HepG2 (cell line): ENCODE measurements at regions not wholly inside any gene's neighbourhood (a gene's known extent, or its start where the extent isn't known, plus 50 kb on each side); places are given as distances from the start of the nearest gene placed in this dataset.

Source experiments
- ATAC-seq: fragments of 200-7000 bp; cut with Tn5 transposase; 3 replicates; pipeline ENCODE4 v1.9.1; 2020; ENCODE audit warnings: mild to moderate bottlenecking, moderate library complexity
- BruUV-seq: library from RNA; stranded (reverse); fragments of 400-500 nt; replicated peaks from 2 replicates; lab custom pipeline; 2021; lab: Mats Ljungman, UMichigan
- CTCF ChIA-PET: fragments of 300-600 bp; formaldehyde crosslinking; extraction: SDS; loops from one replicate; lab custom pipeline; 2021; ENCODE audit warnings: low total read pairs, inconsistent platforms, low intra/inter-chr PET ratio; lab: Yijun Ruan, JAX
- POLR2A ChIA-PET: fragments of 350-600 bp; sonication (Branson Sonifier 250); formaldehyde crosslinking; loops from one replicate; lab custom pipeline; 2020; ENCODE audit warnings: antibody characterized with exemption, inconsistent platforms; lab: Yijun Ruan, JAX
- DNase-seq: peaks from one replicate; pipeline ENCODE4 v3.0.0-alpha.2; 2015; ENCODE audit warnings: low spot score
- FAIRE-seq: peaks from 3 replicates; lab custom pipeline; 2011; peaks lifted over from hg19 to GRCh38; lab: Jason Lieb, UNC
- H2AFZ ChIP-seq: one replicate; pipeline ENCODE4 v1.6.1; 2011; ENCODE audit warnings: low read length, inconsistent platforms
- H3K27ac ChIP-seq: fragments of 300-600 bp; 3 replicates; pipeline ENCODE4 v1.8.0; 2011; ENCODE audit warnings: mixed run types, mild to moderate bottlenecking, mixed read lengths, low read length, inconsistent platforms; ENCODE audit not compliant: insufficient read depth; ENCODE audit errors: extremely low read length
- H3K27me3 ChIP-seq, 2 experiments: fragments of 200-600 bp in 1 of 2; 2 replicates in 1 of 2; 3 replicates in 1 of 2; pipeline versions ENCODE4 v1.6.0 to v1.8.0; 2011; ENCODE audit warnings: low read length in 2 of 2, mild to moderate bottlenecking in 2 of 2, moderate library complexity in 2 of 2, inconsistent platforms in 1 of 2; ENCODE audit not compliant: insufficient read depth in 2 of 2, control insufficient read depth in 1 of 2
- H3K36me3 ChIP-seq, 2 experiments: fragments of 200-600 bp in 1 of 2; replicated peaks in 1 of 2; 2 replicates in 1 of 2; 3 replicates in 1 of 2; pipeline versions ENCODE4 v1.5.1 to v1.8.0; 2011; ENCODE audit warnings: low read length in 2 of 2, inconsistent platforms in 1 of 2; ENCODE audit not compliant: insufficient read depth in 2 of 2, control insufficient read depth in 1 of 2
- H3K4me1 ChIP-seq: 2 replicates; pipeline ENCODE4 v1.5.1; 2012; ENCODE audit warnings: low read length, inconsistent platforms; ENCODE audit not compliant: insufficient read depth
- H3K4me2 ChIP-seq: 2 replicates; pipeline ENCODE4 v1.6.0; 2011; ENCODE audit warnings: low read depth, low read length, inconsistent platforms
- H3K4me3 ChIP-seq, 3 experiments: fragments of 200-600 bp in 1 of 3; sonication (generic), shearing (Covaris generic) in 1 of 3; replicated peaks in 1 of 3; 2 replicates each; pipeline ENCODE4 v1.5.1; 2011 to 2016; ENCODE audit warnings: low read length in 3 of 3, inconsistent platforms in 2 of 3, low read depth in 2 of 3, mild to moderate bottlenecking in 2 of 3, control low read depth in 1 of 3, mixed read lengths in 1 of 3; ENCODE audit not compliant: insufficient read depth in 1 of 3
- H3K79me2 ChIP-seq: one replicate; pipeline ENCODE4 v1.6.1; 2011; ENCODE audit warnings: low read length, inconsistent platforms; ENCODE audit not compliant: insufficient read depth
- H3K9ac ChIP-seq: 2 replicates; pipeline ENCODE4 v1.6.0; 2011; ENCODE audit warnings: mild to moderate bottlenecking, low read depth, low read length, inconsistent platforms; ENCODE audit not compliant: insufficient read depth
- H3K9me3 ChIP-seq: 2 replicates; pipeline ENCODE4 v1.5.1; 2012; ENCODE audit warnings: mild to moderate bottlenecking, low read length
- H4K20me1 ChIP-seq: 2 replicates; pipeline ENCODE4 v1.6.0; 2011; ENCODE audit warnings: inconsistent platforms, mild to moderate bottlenecking, low read length, moderate library complexity; ENCODE audit not compliant: insufficient read depth
- TOPORS ChIP-seq: sonication (generic); formaldehyde crosslinking; IDR thresholded peaks from 2 replicates; pipeline ENCODE4 v1.8.0; 2023; ENCODE audit warnings: mild to moderate bottlenecking, missing genetic modification reagents
- ZFP62 ChIP-seq: sonication (generic); formaldehyde crosslinking; IDR thresholded peaks from 2 replicates; pipeline ENCODE4 v1.4.0; 2020; ENCODE audit warnings: missing genetic modification reagents
- WGBS: methylation state at CpG from one replicate; pipeline ENCODE4 v1.1.6; 2017; ENCODE audit warnings: low lambda C conversion rate; 5-methylcytosine and 5-hydroxymethylcytosine counted together
- in situ Hi-C: cut with HindIII; loops from 2 replicates; pipeline ENCODE4 v1.10.0; 2017; ENCODE audit warnings: low pct_unique_long_range_greater_than_20kb; ENCODE audit not compliant: extremely low pct_ligation_motif_present
- intact Hi-C: fragments of 100-400 bp; cut with micrococcal nuclease; formaldehyde crosslinking; loops from one replicate; pipeline ENCODE4 v1.10.0; 2022; ENCODE audit not compliant: unreplicated experiment
- TF ChIP-seq, protein P1 (sequence below), 2 experiments: sonication (generic) in 1 of 2; formaldehyde crosslinking in 1 of 2; IDR thresholded peaks; 2 replicates each; pipeline versions ENCODE4 v1.5.1 to v1.6.1; 2011 to 2020; ENCODE audit warnings: borderline replicate concordance in 1 of 2, low read depth in 1 of 2, low read length in 1 of 2, mild to moderate bottlenecking in 1 of 2, missing genetic modification reagents in 1 of 2, moderate library complexity in 1 of 2
- TF ChIP-seq, protein P2 (sequence below): sonication (generic); formaldehyde crosslinking; IDR thresholded peaks from 2 replicates; pipeline ENCODE4 v1.4.0; 2020; ENCODE audit warnings: missing genetic modification reagents, borderline replicate concordance
- TF ChIP-seq, protein P3 (sequence below): sonication (generic); IDR thresholded peaks from 2 replicates; pipeline ENCODE4 v1.6.1; 2016; ENCODE audit warnings: low read depth, borderline replicate concordance

DNA sequence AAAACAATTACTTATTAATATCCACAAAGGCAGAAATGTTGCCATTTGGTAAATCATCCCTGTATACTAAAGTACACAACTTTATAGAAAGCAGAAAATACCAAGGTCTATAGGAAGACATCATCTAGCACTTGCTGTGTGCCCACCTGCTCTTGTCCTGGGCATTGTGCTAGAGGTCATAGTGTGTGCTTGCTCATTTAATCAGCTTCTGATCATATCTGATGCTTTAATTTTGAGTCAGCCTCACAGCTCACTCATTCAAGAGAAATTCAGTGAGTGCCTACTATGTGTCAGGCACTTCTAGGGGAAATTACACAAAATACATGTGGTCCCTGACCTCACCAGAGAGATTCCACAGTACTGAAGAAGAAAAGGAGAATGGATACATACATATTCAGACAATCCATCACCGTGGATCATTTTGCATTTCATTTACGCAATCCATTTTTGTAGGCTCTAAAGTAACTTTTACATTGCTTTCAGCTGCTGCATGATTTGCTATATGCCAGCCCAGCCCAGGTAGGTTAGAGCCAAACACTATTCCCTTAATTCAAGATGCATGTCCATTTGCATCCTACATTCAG lies 167.9 kb upstream of the MCHR2 start:
- Histone ChIP-seq H3K79me2 (no peaks in the 10 kb centered on the region), H3K9ac (no peak overlapping the region)
- CTCF ChIA-PET: no interaction called here
- TF ChIP-seq, protein P1, sequence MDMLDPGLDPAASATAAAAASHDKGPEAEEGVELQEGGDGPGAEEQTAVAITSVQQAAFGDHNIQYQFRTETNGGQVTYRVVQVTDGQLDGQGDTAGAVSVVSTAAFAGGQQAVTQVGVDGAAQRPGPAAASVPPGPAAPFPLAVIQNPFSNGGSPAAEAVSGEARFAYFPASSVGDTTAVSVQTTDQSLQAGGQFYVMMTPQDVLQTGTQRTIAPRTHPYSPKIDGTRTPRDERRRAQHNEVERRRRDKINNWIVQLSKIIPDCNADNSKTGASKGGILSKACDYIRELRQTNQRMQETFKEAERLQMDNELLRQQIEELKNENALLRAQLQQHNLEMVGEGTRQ (IDR thresholded peaks at IDR 0.05; ENCODE audit: low read depth, low read length): no peak
- TF ChIP-seq, protein P1 (CRISPR knock-in tag; IDR thresholded peaks at IDR 0.05; ENCODE audit: borderline replicate concordance): no peak
- TF ChIP-seq TOPORS (CRISPR knock-in tag) (no peak), ZFP62 (CRISPR knock-in tag) (no peak)
- TF ChIP-seq, protein P2, sequence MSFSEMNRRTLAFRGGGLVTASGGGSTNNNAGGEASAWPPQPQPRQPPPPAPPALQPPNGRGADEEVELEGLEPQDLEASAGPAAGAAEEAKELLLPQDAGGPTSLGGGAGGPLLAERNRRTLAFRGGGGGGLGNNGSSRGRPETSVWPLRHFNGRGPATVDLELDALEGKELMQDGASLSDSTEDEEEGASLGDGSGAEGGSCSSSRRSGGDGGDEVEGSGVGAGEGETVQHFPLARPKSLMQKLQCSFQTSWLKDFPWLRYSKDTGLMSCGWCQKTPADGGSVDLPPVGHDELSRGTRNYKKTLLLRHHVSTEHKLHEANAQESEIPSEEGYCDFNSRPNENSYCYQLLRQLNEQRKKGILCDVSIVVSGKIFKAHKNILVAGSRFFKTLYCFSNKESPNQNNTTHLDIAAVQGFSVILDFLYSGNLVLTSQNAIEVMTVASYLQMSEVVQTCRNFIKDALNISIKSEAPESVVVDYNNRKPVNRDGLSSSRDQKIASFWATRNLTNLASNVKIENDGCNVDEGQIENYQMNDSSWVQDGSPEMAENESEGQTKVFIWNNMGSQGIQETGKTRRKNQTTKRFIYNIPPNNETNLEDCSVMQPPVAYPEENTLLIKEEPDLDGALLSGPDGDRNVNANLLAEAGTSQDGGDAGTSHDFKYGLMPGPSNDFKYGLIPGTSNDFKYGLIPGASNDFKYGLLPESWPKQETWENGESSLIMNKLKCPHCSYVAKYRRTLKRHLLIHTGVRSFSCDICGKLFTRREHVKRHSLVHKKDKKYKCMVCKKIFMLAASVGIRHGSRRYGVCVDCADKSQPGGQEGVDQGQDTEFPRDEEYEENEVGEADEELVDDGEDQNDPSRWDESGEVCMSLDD: no peak
- TF ChIP-seq, protein P3, sequence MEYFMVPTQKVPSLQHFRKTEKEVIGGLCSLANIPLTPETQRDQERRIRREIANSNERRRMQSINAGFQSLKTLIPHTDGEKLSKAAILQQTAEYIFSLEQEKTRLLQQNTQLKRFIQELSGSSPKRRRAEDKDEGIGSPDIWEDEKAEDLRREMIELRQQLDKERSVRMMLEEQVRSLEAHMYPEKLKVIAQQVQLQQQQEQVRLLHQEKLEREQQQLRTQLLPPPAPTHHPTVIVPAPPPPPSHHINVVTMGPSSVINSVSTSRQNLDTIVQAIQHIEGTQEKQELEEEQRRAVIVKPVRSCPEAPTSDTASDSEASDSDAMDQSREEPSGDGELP: no peak
- TF ChIP-seq, all 625 proteins: peak for 0
- intact Hi-C loops: no loop called here
- Histone ChIP-seq H3K4me1 (no peaks in the 10 kb centered on the region), H3K27ac (no peak overlapping the region), H2AFZ (no peak overlapping the region), H3K4me3 (no peak overlapping the region), H3K9me3 (no peaks in the 10 kb centered on the region), H3K36me3 (no peaks in the 10 kb centered on the region), H3K4me2 (no peak overlapping the region), H3K27me3 (no peaks in the 10 kb centered on the region), H4K20me1 (no peaks in the 10 kb centered on the region)
- 4% methylated on average over 2 of the region's 2 CpGs for WGBS
- in situ Hi-C loops: no loop called here
- BruUV-seq: no TSS peak
- POLR2A ChIA-PET: no interaction called here
- ATAC-seq (no peak), DNase-seq (no peak), FAIRE-seq (no peak)
